B cell (primary cell): ENCODE measurements at regions not wholly inside any gene's neighbourhood (a gene's known extent, or its start where the extent isn't known, plus 50 kb on each side); places are given as distances from the start of the nearest gene placed in this dataset.

Experiments used
- ATAC-seq: fragments of 200-7000 bp; cut with Tn5 transposase; one replicate; pipeline ENCODE4 v1.10.0; 2021; ENCODE audit warnings: low read depth, mild to moderate bottlenecking, moderate number of reproducible peaks, moderate library complexity
- CTCF ChIA-PET: fragments of 350-600 bp; sonication (Branson Sonifier 250); formaldehyde crosslinking; loops from one replicate; lab custom pipeline; 2021; ENCODE audit warnings: antibody characterized with exemption, inconsistent platforms; lab: Charles Lee
- POLR2A ChIA-PET: fragments of 350-600 bp; sonication (Branson Sonifier 250); formaldehyde crosslinking; loops from one replicate; lab custom pipeline; 2021; ENCODE audit warnings: antibody characterized with exemption; lab: Charles Lee
- DNase-seq: peaks from one replicate; pipeline ENCODE4 v3.0.0; 2013
- H2AFZ ChIP-seq: 2 replicates; pipeline ENCODE4 v1.6.1; 2012; ENCODE audit warnings: mild to moderate bottlenecking, low read depth, low read length; ENCODE audit not compliant: insufficient read depth, poor library complexity, severe bottlenecking
- H3K27ac ChIP-seq, 2 donors: 1 replicate in 1 of 2; 2 replicates in 1 of 2; pipeline ENCODE4 v1.5.1; 2012 to 2013; ENCODE audit warnings: low read length in 2 of 2, mild to moderate bottlenecking in 2 of 2, moderate library complexity in 1 of 2
- H3K27me3 ChIP-seq, 4 experiments: fragments of 200-600 bp in 1 of 4; sonication (generic) in 1 of 4; replicated peaks in 1 of 4; 1 replicate in 2 of 4; 2 replicates in 2 of 4; pipeline versions ENCODE4 v1.6.1 to v1.7.0; 2013 to 2016; ENCODE audit warnings: low read length in 3 of 4, mild to moderate bottlenecking in 2 of 4, mixed read lengths in 1 of 4, moderate library complexity in 1 of 4; ENCODE audit not compliant: insufficient read depth in 4 of 4, control insufficient read depth in 3 of 4; ENCODE audit errors: control extremely low read depth in 1 of 4
- H3K36me3 ChIP-seq, 2 experiments: replicated peaks in 1 of 2; 1 replicate in 1 of 2; 2 replicates in 1 of 2; pipeline versions ENCODE4 v1.6.1 to v1.7.1; 2013; ENCODE audit warnings: low read length in 1 of 2; ENCODE audit not compliant: insufficient read depth in 2 of 2, control insufficient read depth in 1 of 2; ENCODE audit errors: control extremely low read depth in 1 of 2, extremely low read depth in 1 of 2
- H3K4me1 ChIP-seq, 2 donors: fragments of 200-600 bp in 1 of 2; sonication (generic) in 1 of 2; 1 replicate in 1 of 2; 2 replicates in 1 of 2; pipeline versions ENCODE4 v1.5.1 to v1.6.1; 2013 to 2017; ENCODE audit warnings: low read length in 2 of 2; ENCODE audit not compliant: control insufficient read depth in 2 of 2, insufficient read depth in 2 of 2
- H3K4me2 ChIP-seq: replicated peaks from 2 replicates; pipeline ENCODE3; 2012; ENCODE audit warnings: mild to moderate bottlenecking, low read depth, low read length; ENCODE audit not compliant: poor library complexity, severe bottlenecking
- H3K4me3 ChIP-seq, 5 experiments: fragments of 200-600 bp in 1 of 5; sonication (generic) in 1 of 5; 1 replicate in 3 of 5; 2 replicates in 2 of 5; pipeline versions ENCODE4 v1.5.1 to v1.7.0; 2011 to 2016; ENCODE audit warnings: low read length in 4 of 5, mild to moderate bottlenecking in 4 of 5, low read depth in 2 of 5, control low read depth in 1 of 5, moderate library complexity in 1 of 5; ENCODE audit not compliant: insufficient read depth in 1 of 5; ENCODE audit errors: control extremely low read depth in 1 of 5, extremely low read depth in 1 of 5
- H3K79me2 ChIP-seq: fragments of 200-600 bp; sonication (generic); one replicate; pipeline ENCODE4 v1.6.0; 2016; ENCODE audit warnings: low read length; ENCODE audit not compliant: control insufficient read depth, insufficient read depth
- H3K9ac ChIP-seq: fragments of 200-600 bp; sonication (generic); 2 replicates; pipeline ENCODE4 v1.6.1; 2017; ENCODE audit warnings: mild to moderate bottlenecking, low read length, moderate library complexity
- H3K9me3 ChIP-seq, 3 donors: one replicate each; pipeline versions ENCODE4 v1.6.1 to v1.7.1; 2013; ENCODE audit warnings: low read length in 2 of 3; ENCODE audit not compliant: control insufficient read depth in 2 of 3, insufficient read depth in 1 of 3; ENCODE audit errors: control extremely low read depth in 1 of 3
- H4K20me1 ChIP-seq: 2 replicates; pipeline ENCODE4 v1.6.0; 2012; ENCODE audit warnings: mild to moderate bottlenecking, low read length; ENCODE audit not compliant: insufficient read depth, control insufficient read depth, poor library complexity, severe bottlenecking
- H3K27ac Mint-ChIP-seq: one replicate; pipeline ENCODE4 v1.8.0; 2021; ENCODE audit warnings: mixed read lengths
- H3K27me3 Mint-ChIP-seq: one replicate; pipeline ENCODE4 v1.8.0; 2021; ENCODE audit warnings: mixed read lengths
- H3K4me1 Mint-ChIP-seq: one replicate; pipeline ENCODE4 v1.8.0; 2021; ENCODE audit warnings: mixed read lengths
- H3K4me3 Mint-ChIP-seq: one replicate; pipeline ENCODE4 v1.8.0; 2021; ENCODE audit warnings: mixed read lengths
- H3K9me3 Mint-ChIP-seq: one replicate; pipeline ENCODE4 v1.8.0; 2022; ENCODE audit warnings: mixed read lengths; ENCODE audit not compliant: insufficient read depth
- CTCF ChIP-seq: fragments of 200-600 bp; IDR thresholded peaks from one replicate; pipeline ENCODE4 v1.8.0; 2022; ENCODE audit warnings: antibody characterized with exemption, mild to moderate bottlenecking
- EZH2 ChIP-seq: IDR thresholded peaks from 2 replicates; pipeline ENCODE4 v1.6.1; 2012; ENCODE audit warnings: borderline replicate concordance, low read depth, mild to moderate bottlenecking, moderate library complexity, low read length; ENCODE audit not compliant: insufficient read depth, poor library complexity, severe bottlenecking
- WGBS: methylation state at CpG from one replicate; pipeline ENCODE4 v1.1.5; 2013; ENCODE audit warnings: missing lambda C conversion rate; ENCODE audit not compliant: insufficient coverage; 5-methylcytosine and 5-hydroxymethylcytosine counted together
- intact Hi-C: fragments of 100-400 bp; cut with micrococcal nuclease; formaldehyde crosslinking; loops from one replicate; pipeline ENCODE4 v1.10.0; 2022

DNA sequence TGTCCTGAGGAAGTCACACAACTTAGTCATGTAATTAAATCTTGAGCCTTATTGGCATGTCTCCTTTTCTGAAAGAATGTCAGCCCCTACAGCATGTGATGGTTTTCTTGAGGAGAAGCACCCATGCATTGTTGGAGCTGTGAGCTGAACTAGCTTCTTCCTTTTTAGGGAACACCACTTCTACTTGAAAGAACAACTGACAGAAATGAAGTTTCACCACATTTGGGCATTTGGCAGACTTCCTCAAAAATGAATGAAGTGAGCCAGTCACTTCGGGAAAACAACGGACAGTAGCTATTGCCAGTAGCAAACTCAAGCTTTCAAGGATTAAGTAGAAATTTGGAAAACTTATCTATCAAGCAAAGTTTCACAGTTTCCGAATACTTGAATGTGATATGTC is 1351.3 kb downstream of the EFNB2 start:
- no peaks in the 10 kb centered on the region for H3K36me3 ChIP-seq
- Mint-ChIP-seq H3K9me3 (no peaks in the 10 kb centered on the region), H3K27me3 (no peaks in the 10 kb centered on the region), H3K4me3 (no peak overlapping the region), H3K27ac (no peak overlapping the region), H3K4me1 (no peaks in the 10 kb centered on the region)
- H3K4me2 ChIP-seq, result no peak overlapping the region
- ChIA-PET POLR2A (no interaction called here), CTCF (interaction anchor here (1.5 kb wide), 1 partner anchor 11 kb away, joined by 3 read pairs; no protein-coding TSS in a partner anchor)
- WGBS, result 89% methylated on average over 2 of the region's 3 CpGs
- no peak for DNase-seq
- no peak overlapping the region for H2AFZ ChIP-seq
- ATAC-seq, result no peak
- H4K20me1 ChIP-seq, result no peaks in the 10 kb centered on the region
- H3K27ac ChIP-seq, result no peak overlapping the region
- H3K27me3 ChIP-seq, result no peaks in the 10 kb centered on the region
- H3K9me3 ChIP-seq, result no peaks in the 10 kb centered on the region
- H3K9ac ChIP-seq, result no peak overlapping the region
- TF ChIP-seq CTCF (no peak), EZH2 (no peak)
- intact Hi-C loops, result no loop called here
- no peak overlapping the region for H3K4me3 ChIP-seq
- no peaks in the 10 kb centered on the region for H3K79me2 ChIP-seq
- H3K4me1 ChIP-seq, result no peaks in the 10 kb centered on the region

DNA sequence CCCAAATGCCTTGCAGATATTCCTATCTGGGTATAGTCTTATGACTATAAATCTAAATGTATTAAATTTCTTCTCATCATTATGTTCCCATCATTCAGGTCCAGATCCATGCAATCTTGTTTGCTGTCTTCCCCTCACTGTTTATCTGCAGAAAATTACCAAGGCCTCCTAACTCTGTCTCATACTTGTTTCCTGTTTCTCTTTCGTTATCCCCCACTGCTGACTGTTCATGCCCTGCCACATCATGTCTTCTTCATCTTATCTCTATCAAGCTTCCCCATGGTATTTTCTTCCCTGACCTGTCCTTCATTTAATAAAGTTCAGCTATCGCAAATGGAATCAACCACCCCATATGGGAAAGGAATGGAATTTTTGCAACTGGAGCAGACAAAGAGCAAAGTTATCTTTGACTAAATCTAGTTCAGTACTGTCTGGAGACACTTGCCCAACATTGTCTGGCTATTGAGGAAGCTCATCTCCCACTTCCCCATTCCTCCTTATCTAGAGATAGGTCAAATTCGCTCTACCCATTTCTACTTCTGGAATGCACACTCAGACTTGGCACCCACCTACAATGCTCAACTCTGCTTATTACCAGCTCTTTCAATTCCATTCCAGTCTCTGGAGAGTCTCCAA is 1358.1 kb downstream of the EFNB2 start:
- no peak for ATAC-seq
- no peak for DNase-seq
- WGBS, result 75% methylated on average over 1 of the region's 3 CpGs

More for the DNA sequence above, 1358.1 kb downstream of the EFNB2 start:
- Histone ChIP-seq H4K20me1 (no peaks in the 10 kb centered on the region), H3K27me3 (no peaks in the 10 kb centered on the region), H3K4me3 (no peak overlapping the region), H2AFZ (no peak overlapping the region), H3K9me3 (no peaks in the 10 kb centered on the region), H3K9ac (no peak overlapping the region), H3K36me3 (no peaks in the 10 kb centered on the region), H3K4me1 (no peaks in the 10 kb centered on the region), H3K4me2 (no peak overlapping the region), H3K79me2 (no peaks in the 10 kb centered on the region), H3K27ac (no peak overlapping the region)
- POLR2A ChIA-PET, result no interaction called here
- no peaks in the 10 kb centered on the region for H3K9me3 Mint-ChIP-seq
- CTCF ChIA-PET, result no interaction called here
- TF ChIP-seq CTCF (no peak), EZH2 (no peak)
- no peaks in the 10 kb centered on the region for H3K4me1 Mint-ChIP-seq
- no peak overlapping the region for H3K27ac Mint-ChIP-seq
- H3K27me3 Mint-ChIP-seq, result no peaks in the 10 kb centered on the region
- intact Hi-C loops, result no loop called here
- H3K4me3 Mint-ChIP-seq, result no peak overlapping the region
